Endothelial cell of umbilical vein (primary cell): ENCODE measurements at regions not wholly inside any gene's neighbourhood (a gene's known extent, or its start where the extent isn't known, plus 50 kb on each side); places are given as distances from the start of the nearest gene placed in this dataset.

Experiments
- BruUV-seq: library from RNA; stranded (reverse); fragments of 400-500 nt; replicated peaks from 2 replicates; lab custom pipeline; 2021; lab: Mats Ljungman, UMichigan
- CTCF ChIA-PET: fragments of 300-600, 350-600 bp; sonication (Branson Sonifier 250); formaldehyde crosslinking; loops from one replicate; lab custom pipeline; 2021; ENCODE audit warnings: antibody characterized with exemption, inconsistent platforms; lab: Charles Lee
- POLR2A ChIA-PET: fragments of 300-600, 350-600 bp; sonication (Branson Sonifier 250); formaldehyde crosslinking; loops from one replicate; lab custom pipeline; 2021; ENCODE audit warnings: antibody characterized with exemption, inconsistent platforms; lab: Charles Lee
- DNase-seq: peaks from one replicate; pipeline ENCODE4 v3.0.0-alpha.2; 2011; ENCODE audit warnings: low read depth, low spot score
- FAIRE-seq: peaks from 2 replicates; lab custom pipeline; 2011; peaks lifted over from hg19 to GRCh38; lab: Jason Lieb, UNC
- H2AFZ ChIP-seq: 2 replicates; pipeline ENCODE4 v1.6.0; 2012; ENCODE audit warnings: low read depth, low read length, control low read depth, inconsistent platforms
- H3K27ac ChIP-seq: 2 replicates; pipeline ENCODE4 v1.5.1; 2011; ENCODE audit warnings: low read depth, mild to moderate bottlenecking, control low read depth, low read length, moderate library complexity; ENCODE audit not compliant: insufficient read depth
- H3K27me3 ChIP-seq, 2 experiments: 2 replicates each; pipeline versions ENCODE4 v1.6.0 to v1.6.1; 2011; ENCODE audit warnings: low read length in 2 of 2, mixed read lengths in 1 of 2; ENCODE audit not compliant: control insufficient read depth in 2 of 2, insufficient read depth in 2 of 2
- H3K36me3 ChIP-seq, 2 experiments: 2 replicates in 1 of 2; 3 replicates in 1 of 2; pipeline ENCODE4 v1.5.1; 2011; ENCODE audit warnings: low read length in 2 of 2, mild to moderate bottlenecking in 1 of 2, moderate library complexity in 1 of 2; ENCODE audit not compliant: control insufficient read depth in 2 of 2, insufficient read depth in 2 of 2; ENCODE audit errors: extremely low read depth in 1 of 2
- H3K4me1 ChIP-seq: 3 replicates; pipeline ENCODE4 v1.5.1; 2011; ENCODE audit warnings: mild to moderate bottlenecking, low read length; ENCODE audit not compliant: control insufficient read depth, insufficient read depth; ENCODE audit errors: extremely low read depth
- H3K4me2 ChIP-seq: 2 replicates; pipeline ENCODE4 v1.6.1; 2011; ENCODE audit warnings: low read length, control low read depth, mixed read lengths; ENCODE audit not compliant: insufficient read depth
- H3K4me3 ChIP-seq, 3 experiments: fragments of 200-600 bp in 1 of 3; sonication (generic), shearing (Covaris generic) in 1 of 3; replicated peaks in 1 of 3; 2 replicates each; pipeline ENCODE4 v1.5.1; 2011 to 2016; ENCODE audit warnings: control low read depth in 3 of 3, low read length in 3 of 3, mild to moderate bottlenecking in 2 of 3, inconsistent platforms in 1 of 3, low read depth in 1 of 3, moderate library complexity in 1 of 3; ENCODE audit not compliant: insufficient read depth in 1 of 3
- H3K79me2 ChIP-seq: 2 replicates; pipeline ENCODE4 v1.6.0; 2012; ENCODE audit warnings: low read length, inconsistent platforms; ENCODE audit not compliant: control insufficient read depth, insufficient read depth
- H3K9ac ChIP-seq: replicated peaks from 2 replicates; pipeline ENCODE3; 2011; ENCODE audit warnings: low read length, control low read depth; ENCODE audit not compliant: insufficient read depth; ENCODE audit errors: extremely low read depth
- H3K9me1 ChIP-seq: replicated peaks from 3 replicates; pipeline ENCODE4 v1.6.0; 2011; ENCODE audit warnings: mild to moderate bottlenecking, low read length; ENCODE audit not compliant: control insufficient read depth, insufficient read depth; ENCODE audit errors: extremely low read depth
- H3K9me3 ChIP-seq: replicated peaks from 2 replicates; pipeline ENCODE4 v1.5.1; 2012; ENCODE audit warnings: low read length, inconsistent platforms; ENCODE audit not compliant: control insufficient read depth, insufficient read depth
- H4K20me1 ChIP-seq: replicated peaks from 2 replicates; pipeline ENCODE3; 2011; ENCODE audit warnings: mild to moderate bottlenecking, low read length; ENCODE audit not compliant: control insufficient read depth, insufficient read depth; ENCODE audit errors: extremely low read depth
- EZH2 ChIP-seq: IDR thresholded peaks from 2 replicates; pipeline ENCODE4 v1.6.1; 2012; ENCODE audit warnings: borderline replicate concordance, low read depth, mild to moderate bottlenecking, moderate library complexity, low read length, inconsistent platforms; ENCODE audit not compliant: severe bottlenecking
- FOS ChIP-seq: IDR thresholded peaks from 2 replicates; pipeline ENCODE4 v1.6.1; 2011; ENCODE audit warnings: mild to moderate bottlenecking, low read length, moderate library complexity, borderline replicate concordance; ENCODE audit not compliant: insufficient read depth
- GATA2 ChIP-seq: IDR thresholded peaks from 2 replicates; pipeline ENCODE4 v1.7.0; 2011; ENCODE audit warnings: low read depth, mild to moderate bottlenecking, moderate library complexity, mixed read lengths, low read length; ENCODE audit not compliant: insufficient read length, insufficient read depth
- JUN ChIP-seq: IDR thresholded peaks from 2 replicates; pipeline ENCODE4 v1.6.1; 2011; ENCODE audit warnings: borderline replicate concordance, low read depth; ENCODE audit not compliant: insufficient read length, insufficient read depth
- POLR2AphosphoS5 ChIP-seq: IDR thresholded peaks from 2 replicates; pipeline ENCODE4 v1.6.1; 2012; ENCODE audit warnings: low read depth, mild to moderate bottlenecking, control low read depth, low read length, moderate library complexity; ENCODE audit not compliant: insufficient read depth
- dilution Hi-C: fragments of 300-500 bp; cut with MboI; formaldehyde crosslinking; loops from one replicate; pipeline ENCODE4 v1.15.0; 2019; ENCODE audit warnings: low sequenced_read_pairs; ENCODE audit not compliant: extremely low pct_ligation_motif_present
- intact Hi-C: fragments of 100-400 bp; cut with micrococcal nuclease; formaldehyde crosslinking; loops from one replicate; pipeline ENCODE4 v1.10.0; 2022

- BruUV-seq, result no TSS peak
- no peaks in the 10 kb centered on the region for H3K9me1 ChIP-seq
- H3K9ac ChIP-seq, result no peak overlapping the region
- no peak for FAIRE-seq
- no peaks in the 10 kb centered on the region for H3K36me3 ChIP-seq
- ChIA-PET CTCF (no interaction called here), POLR2A (no interaction called here)
- no peaks in the 10 kb centered on the region for H4K20me1 ChIP-seq
- no peaks in the 10 kb centered on the region for H3K79me2 ChIP-seq
- no peak overlapping the region for H3K4me3 ChIP-seq
- dilution Hi-C loops, result no loop called here
- intact Hi-C loops, result no loop called here
- no peak overlapping the region for H3K27ac ChIP-seq
- no peaks in the 10 kb centered on the region for H3K9me3 ChIP-seq
- no peak for TF ChIP-seq POLR2AphosphoS5
- no peak for TF ChIP-seq JUN
- no peak for TF ChIP-seq GATA2
- no peak for TF ChIP-seq FOS
- no peak overlapping the region for H3K4me2 ChIP-seq
- H2AFZ ChIP-seq, result no peak overlapping the region
- H3K4me1 ChIP-seq, result peaks cover 2% of the 10 kb centered on the region
- DNase-seq, result no peak
- no peaks in the 10 kb centered on the region for H3K27me3 ChIP-seq
Measured at GRCh38 chr5:145589063-145589462, 246.1 kb downstream of the PRELID2 start.

GRCh38 chr5:145588558-145588957, 246.6 kb downstream of the PRELID2 start:
- no peaks in the 10 kb centered on the region for H3K9me3 ChIP-seq
- intact Hi-C loops (no loop called here), dilution Hi-C loops (no loop called here)
- H3K4me2 ChIP-seq, result no peak overlapping the region
- H3K27ac ChIP-seq, result no peak overlapping the region
- H3K9ac ChIP-seq, result no peak overlapping the region
- no peaks in the 10 kb centered on the region for H3K79me2 ChIP-seq
- peaks cover 2% of the 10 kb centered on the region for H3K4me1 ChIP-seq
- H3K9me1 ChIP-seq, result no peaks in the 10 kb centered on the region
- H4K20me1 ChIP-seq, result no peaks in the 10 kb centered on the region
- no peak for DNase-seq
- H2AFZ ChIP-seq, result no peak overlapping the region
- no peak for TF ChIP-seq POLR2AphosphoS5
- TF ChIP-seq EZH2, result no peak
- no peak for FAIRE-seq
- ChIA-PET CTCF (no interaction called here), POLR2A (no interaction called here)
- no TSS peak for BruUV-seq
- no peak overlapping the region for H3K4me3 ChIP-seq
- no peaks in the 10 kb centered on the region for H3K36me3 ChIP-seq
- H3K27me3 ChIP-seq, result no peaks in the 10 kb centered on the region
